IMR-90 (cell line): ENCODE measurements at regions not wholly inside any gene's neighbourhood (a gene's known extent, or its start where the extent isn't known, plus 50 kb on each side); places are given as distances from the start of the nearest gene placed in this dataset.

Experiments used
- ATAC-seq: fragments of 200-7000 bp; cut with Tn5 transposase; 2 replicates; pipeline ENCODE4 v1.9.1; 2020; ENCODE audit warnings: low read depth, mild to moderate bottlenecking, moderate library complexity
- BruUV-seq: library from RNA; stranded (reverse); fragments of 400-500 nt; replicated peaks from 2 replicates; lab custom pipeline; 2021; lab: Mats Ljungman, UMichigan
- CTCF ChIA-PET: fragments of 300-600 bp; formaldehyde crosslinking; extraction: SDS; loops from one replicate; lab custom pipeline; 2021; ENCODE audit warnings: antibody characterized with exemption; lab: Yijun Ruan, JAX
- POLR2A ChIA-PET: fragments of 300-600 bp; sonication (Branson Sonifier 250); formaldehyde crosslinking; loops from one replicate; lab custom pipeline; 2022; ENCODE audit warnings: antibody characterized with exemption; ENCODE audit not compliant: unreplicated experiment; lab: Charles Lee
- DNase-seq: peaks from one replicate; pipeline ENCODE4 v3.0.0; 2013
- H2AFZ ChIP-seq: replicated peaks from 2 replicates; pipeline ENCODE3; 2013; ENCODE audit warnings: low read length, mild to moderate bottlenecking; ENCODE audit not compliant: poor library complexity
- H2AK5ac ChIP-seq: 2 replicates; pipeline ENCODE4 v1.6.1; 2013; ENCODE audit warnings: low read depth, low read length, inconsistent platforms
- H2AK9ac ChIP-seq: replicated peaks from 2 replicates; pipeline ENCODE3; 2013; ENCODE audit warnings: mild to moderate bottlenecking, low read depth, low read length, moderate library complexity; ENCODE audit not compliant: poor library complexity
- H2BK120ac ChIP-seq: 2 replicates; pipeline ENCODE4 v1.6.1; 2013; ENCODE audit warnings: low read depth, low read length, inconsistent platforms
- H2BK15ac ChIP-seq: 3 replicates; pipeline ENCODE4 v1.6.1; 2013; ENCODE audit warnings: low read depth, low read length, inconsistent platforms
- H2BK20ac ChIP-seq: 2 replicates; pipeline ENCODE4 v1.6.1; 2013; ENCODE audit warnings: low read depth, mild to moderate bottlenecking, inconsistent platforms, low read length, moderate library complexity
- H2BK5ac ChIP-seq: 2 replicates; pipeline ENCODE4 v1.6.1; 2013; ENCODE audit warnings: mild to moderate bottlenecking, low read depth, low read length, inconsistent platforms; ENCODE audit not compliant: poor library complexity, severe bottlenecking
- H3K14ac ChIP-seq: replicated peaks from 2 replicates; pipeline ENCODE4 v1.6.1; 2013; ENCODE audit warnings: low read depth, low read length, inconsistent platforms
- H3K18ac ChIP-seq: 2 replicates; pipeline ENCODE4 v1.6.1; 2013; ENCODE audit warnings: low read depth, low read length, control low read depth
- H3K23ac ChIP-seq: 2 replicates; pipeline ENCODE4 v1.6.1; 2013; ENCODE audit warnings: low read depth, low read length, inconsistent platforms
- H3K27ac ChIP-seq: 2 replicates; pipeline ENCODE4 v1.5.1; 2013; ENCODE audit warnings: mild to moderate bottlenecking, control low read depth, low read length; ENCODE audit not compliant: insufficient read depth
- H3K27me3 ChIP-seq: 2 replicates; pipeline ENCODE4 v1.6.1; 2013; ENCODE audit warnings: low read length; ENCODE audit not compliant: control insufficient read depth, insufficient read depth
- H3K36me3 ChIP-seq: 2 replicates; pipeline ENCODE4 v1.6.1; 2013; ENCODE audit warnings: low read length, mixed read lengths; ENCODE audit not compliant: control insufficient read depth, insufficient read depth
- H3K4ac ChIP-seq: 2 replicates; pipeline ENCODE4 v1.6.1; 2013; ENCODE audit warnings: low read depth, low read length, inconsistent platforms
- H3K4me1 ChIP-seq: 2 replicates; pipeline ENCODE4 v1.6.1; 2013; ENCODE audit warnings: low read length, mixed read lengths; ENCODE audit not compliant: control insufficient read depth, insufficient read depth
- H3K4me2 ChIP-seq: 2 replicates; pipeline ENCODE4 v1.6.1; 2013; ENCODE audit warnings: low read depth, mild to moderate bottlenecking, control low read depth, low read length, moderate library complexity
- H3K4me3 ChIP-seq: 2 replicates; pipeline ENCODE4 v1.5.1; 2013; ENCODE audit warnings: low read depth, mild to moderate bottlenecking, control low read depth, low read length, moderate library complexity; ENCODE audit not compliant: insufficient read depth
- H3K56ac ChIP-seq: 2 replicates; pipeline ENCODE4 v1.6.1; 2013; ENCODE audit warnings: low read length, inconsistent platforms; ENCODE audit not compliant: insufficient read depth; ENCODE audit errors: extremely low read depth
- H3K79me1 ChIP-seq, 2 experiments: 2 replicates each; pipeline ENCODE4 v1.6.1; 2013; ENCODE audit warnings: low read length in 2 of 2, inconsistent platforms in 1 of 2, low read depth in 1 of 2
- H3K9ac ChIP-seq: 2 replicates; pipeline ENCODE4 v1.6.1; 2013; ENCODE audit warnings: low read depth, low read length, control low read depth
- H3K9me1 ChIP-seq: 2 replicates; pipeline ENCODE4 v1.6.1; 2013; ENCODE audit warnings: low read length, inconsistent platforms; ENCODE audit not compliant: insufficient read depth
- H3K9me3 ChIP-seq: 2 replicates; pipeline ENCODE4 v1.6.1; 2013; ENCODE audit warnings: low read length; ENCODE audit not compliant: control insufficient read depth, insufficient read depth
- H4K20me1 ChIP-seq: 2 replicates; pipeline ENCODE4 v1.6.1; 2013; ENCODE audit warnings: low read length, inconsistent platforms; ENCODE audit not compliant: insufficient read depth
- H4K5ac ChIP-seq: 2 replicates; pipeline ENCODE4 v1.6.1; 2013; ENCODE audit warnings: mild to moderate bottlenecking, low read depth, low read length, control low read depth
- H4K8ac ChIP-seq, 2 experiments: 2 replicates each; pipeline ENCODE4 v1.6.1; 2013; ENCODE audit warnings: low read depth in 2 of 2, low read length in 2 of 2, control low read depth in 1 of 2, inconsistent platforms in 1 of 2
- H4K91ac ChIP-seq: 2 replicates; pipeline ENCODE4 v1.6.1; 2013; ENCODE audit warnings: low read depth, low read length, inconsistent platforms; ENCODE audit not compliant: insufficient read depth
- BHLHE40 ChIP-seq: fragments of 150-350 bp; IDR thresholded peaks from 2 replicates; pipeline ENCODE4 v1.6.1; 2016; ENCODE audit warnings: mild to moderate bottlenecking, low read depth, low read length
- CEBPB ChIP-seq: IDR thresholded peaks from 2 replicates; pipeline ENCODE4 v1.6.1; 2012; ENCODE audit warnings: low read depth, low read length, improper control_type of control experiment
- CHD1 ChIP-seq: IDR thresholded peaks from 2 replicates; pipeline ENCODE4 v1.6.1; 2012; ENCODE audit warnings: low read depth, low read length, improper control_type of control experiment
- FOS ChIP-seq: fragments of 150-350 bp; IDR thresholded peaks from 2 replicates; pipeline ENCODE4 v1.6.1; 2016; ENCODE audit warnings: low read depth, low read length
- MXI1 ChIP-seq: IDR thresholded peaks from 2 replicates; pipeline ENCODE4 v1.6.1; 2012; ENCODE audit warnings: low read depth, mild to moderate bottlenecking, low read length, moderate library complexity, borderline replicate concordance
- RAD21 ChIP-seq: IDR thresholded peaks from 2 replicates; pipeline ENCODE4 v1.6.1; 2012; ENCODE audit warnings: low read length, improper control_type of control experiment
- RFX5 ChIP-seq: IDR thresholded peaks from 2 replicates; pipeline ENCODE4 v1.8.0; 2012; ENCODE audit warnings: low read depth, mild to moderate bottlenecking, low read length, moderate library complexity
- SMC3 ChIP-seq: fragments of 150-350 bp; IDR thresholded peaks from 2 replicates; pipeline ENCODE4 v1.6.1; 2016; ENCODE audit warnings: low read depth, mild to moderate bottlenecking, antibody characterized with exemption, low read length, moderate library complexity
- WGBS, 2 experiments: methylation state at CpG; one replicate each; pipeline versions ENCODE4 v1.1.5 to v1.1.7; 2013; ENCODE audit warnings: missing lambda C conversion rate in 2 of 2; ENCODE audit not compliant: insufficient read length in 1 of 2; ENCODE audit errors: extremely low coverage in 2 of 2; 5-methylcytosine and 5-hydroxymethylcytosine counted together
- dilution Hi-C: fragments of 300-500 bp; cut with HindIII; formaldehyde crosslinking; loops from one replicate; pipeline ENCODE4 v1.14.3; 2018; ENCODE audit warnings: low sequenced_read_pairs; ENCODE audit not compliant: unreplicated experiment
- in situ Hi-C: fragments of 300-500 bp; cut with MboI; formaldehyde crosslinking; loops from 3 replicates; pipeline ENCODE4 v1.14.3; 2019; ENCODE audit warnings: low sequenced_read_pairs, inconsistent platforms, mixed read lengths
- intact Hi-C: fragments of 100-400 bp; cut with micrococcal nuclease; formaldehyde crosslinking; loops from 2 replicates; pipeline ENCODE4 v1.10.0; 2022
- TF ChIP-seq, protein P1 (sequence below): fragments of 150-350 bp; IDR thresholded peaks from 2 replicates; pipeline ENCODE4 v1.6.1; 2016; ENCODE audit warnings: low read depth, mild to moderate bottlenecking, low read length, moderate library complexity, borderline replicate concordance
- TF ChIP-seq, protein P2 (sequence below): fragments of 150-350 bp; IDR thresholded peaks from 2 replicates; pipeline ENCODE4 v1.6.1; 2017; ENCODE audit warnings: mild to moderate bottlenecking, antibody characterized with exemption, low read length, low read depth
- TF ChIP-seq, protein P3 (sequence below): conservative IDR thresholded peaks from 2 replicates; pipeline ENCODE4 v1.5.1; 2012; ENCODE audit warnings: mild to moderate bottlenecking, low read depth, low read length, improper control_type of control experiment

DNA sequence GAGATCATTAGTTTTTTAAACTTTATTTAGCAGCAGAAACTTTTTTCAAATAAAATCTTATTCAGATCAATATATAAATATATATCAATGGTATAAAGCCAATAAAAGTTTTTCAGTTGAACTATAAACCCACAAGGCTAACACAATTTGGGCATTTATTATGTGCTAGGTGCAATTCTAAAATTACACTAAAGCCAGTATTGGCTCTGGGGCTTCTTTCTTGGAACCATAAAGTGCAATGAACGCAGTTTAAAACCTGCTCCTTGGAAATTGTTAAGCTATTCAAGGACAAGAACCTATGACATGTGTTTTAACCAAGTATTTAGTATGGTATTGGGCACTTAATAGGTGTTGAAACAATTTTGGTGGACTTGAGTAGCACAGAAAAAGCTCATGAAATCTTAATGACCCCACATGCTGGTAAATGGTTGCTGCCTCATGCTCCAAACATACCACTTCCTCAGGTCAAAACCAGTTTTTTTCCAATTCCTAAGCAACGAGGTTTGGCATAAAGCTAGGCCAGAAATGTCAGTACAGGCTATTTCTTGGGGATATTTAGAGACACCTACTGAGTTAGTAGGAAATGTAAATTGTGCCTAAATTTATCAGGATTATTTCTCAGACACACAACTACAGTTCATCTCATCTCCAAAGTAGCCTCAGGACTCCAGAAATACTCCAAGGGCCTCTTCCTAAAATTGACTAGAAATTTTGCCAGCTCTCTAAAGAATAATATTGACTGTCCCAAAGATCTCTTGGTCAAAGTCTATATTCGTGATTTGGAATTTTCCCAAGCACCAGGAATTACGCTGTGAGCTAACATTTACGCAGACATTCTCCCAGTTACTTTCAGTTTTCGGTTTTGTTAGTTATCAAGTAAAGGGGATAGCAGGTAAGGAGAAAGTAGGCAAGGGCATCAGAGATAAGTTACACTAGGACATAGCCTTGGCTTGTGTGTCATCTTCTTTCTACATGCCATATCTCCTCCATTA is 90.9 kb upstream of the LGSN start:
- dilution Hi-C loops = no loop called here
- no peak overlapping the region for H3K27ac ChIP-seq
- WGBS, 2 experiments = 17% methylated on average over 1 of the region's 6 CpGs; no CpG with 5 or more reads in 1 of the 2 experiments
- ATAC-seq (no peak), DNase-seq (no peak)
- CTCF ChIA-PET = interaction anchor here (1.5 kb wide), 1 partner anchor 12 kb away, joined by 3 read pairs; no protein-coding TSS in a partner anchor
- H3K9ac ChIP-seq = no peak overlapping the region
- H4K91ac ChIP-seq = no peak overlapping the region
- no peak overlapping the region for H2BK20ac ChIP-seq
- no peaks in the 10 kb centered on the region for H4K20me1 ChIP-seq
- no peak overlapping the region for H4K5ac ChIP-seq
- H2AK9ac ChIP-seq = no peak overlapping the region
- no peak overlapping the region for H3K18ac ChIP-seq
- H3K36me3 ChIP-seq = no peaks in the 10 kb centered on the region
- H2AFZ ChIP-seq = no peak overlapping the region
- TF ChIP-seq RAD21 (no peak), CEBPB (no peak), MXI1 (no peak), CHD1 (no peak), RFX5 (no peak), SMC3 (no peak), BHLHE40 (no peak), FOS (no peak)
- TF ChIP-seq, protein P1, sequence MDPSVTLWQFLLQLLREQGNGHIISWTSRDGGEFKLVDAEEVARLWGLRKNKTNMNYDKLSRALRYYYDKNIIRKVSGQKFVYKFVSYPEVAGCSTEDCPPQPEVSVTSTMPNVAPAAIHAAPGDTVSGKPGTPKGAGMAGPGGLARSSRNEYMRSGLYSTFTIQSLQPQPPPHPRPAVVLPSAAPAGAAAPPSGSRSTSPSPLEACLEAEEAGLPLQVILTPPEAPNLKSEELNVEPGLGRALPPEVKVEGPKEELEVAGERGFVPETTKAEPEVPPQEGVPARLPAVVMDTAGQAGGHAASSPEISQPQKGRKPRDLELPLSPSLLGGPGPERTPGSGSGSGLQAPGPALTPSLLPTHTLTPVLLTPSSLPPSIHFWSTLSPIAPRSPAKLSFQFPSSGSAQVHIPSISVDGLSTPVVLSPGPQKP = no peak
- TF ChIP-seq, protein P2, sequence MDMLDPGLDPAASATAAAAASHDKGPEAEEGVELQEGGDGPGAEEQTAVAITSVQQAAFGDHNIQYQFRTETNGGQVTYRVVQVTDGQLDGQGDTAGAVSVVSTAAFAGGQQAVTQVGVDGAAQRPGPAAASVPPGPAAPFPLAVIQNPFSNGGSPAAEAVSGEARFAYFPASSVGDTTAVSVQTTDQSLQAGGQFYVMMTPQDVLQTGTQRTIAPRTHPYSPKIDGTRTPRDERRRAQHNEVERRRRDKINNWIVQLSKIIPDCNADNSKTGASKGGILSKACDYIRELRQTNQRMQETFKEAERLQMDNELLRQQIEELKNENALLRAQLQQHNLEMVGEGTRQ = no peak
- TF ChIP-seq, protein P3, sequence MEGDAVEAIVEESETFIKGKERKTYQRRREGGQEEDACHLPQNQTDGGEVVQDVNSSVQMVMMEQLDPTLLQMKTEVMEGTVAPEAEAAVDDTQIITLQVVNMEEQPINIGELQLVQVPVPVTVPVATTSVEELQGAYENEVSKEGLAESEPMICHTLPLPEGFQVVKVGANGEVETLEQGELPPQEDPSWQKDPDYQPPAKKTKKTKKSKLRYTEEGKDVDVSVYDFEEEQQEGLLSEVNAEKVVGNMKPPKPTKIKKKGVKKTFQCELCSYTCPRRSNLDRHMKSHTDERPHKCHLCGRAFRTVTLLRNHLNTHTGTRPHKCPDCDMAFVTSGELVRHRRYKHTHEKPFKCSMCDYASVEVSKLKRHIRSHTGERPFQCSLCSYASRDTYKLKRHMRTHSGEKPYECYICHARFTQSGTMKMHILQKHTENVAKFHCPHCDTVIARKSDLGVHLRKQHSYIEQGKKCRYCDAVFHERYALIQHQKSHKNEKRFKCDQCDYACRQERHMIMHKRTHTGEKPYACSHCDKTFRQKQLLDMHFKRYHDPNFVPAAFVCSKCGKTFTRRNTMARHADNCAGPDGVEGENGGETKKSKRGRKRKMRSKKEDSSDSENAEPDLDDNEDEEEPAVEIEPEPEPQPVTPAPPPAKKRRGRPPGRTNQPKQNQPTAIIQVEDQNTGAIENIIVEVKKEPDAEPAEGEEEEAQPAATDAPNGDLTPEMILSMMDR = no peak
- no peak overlapping the region for H3K23ac ChIP-seq
- H3K4ac ChIP-seq = no peak overlapping the region
- H3K27me3 ChIP-seq = no peaks in the 10 kb centered on the region
- no peak overlapping the region for H2AK5ac ChIP-seq
- H3K56ac ChIP-seq = no peak overlapping the region
- no peak overlapping the region for H3K4me3 ChIP-seq
- POLR2A ChIA-PET = no interaction called here
- H3K9me3 ChIP-seq = no peaks in the 10 kb centered on the region
- in situ Hi-C loops = no loop called here
- H2BK120ac ChIP-seq = no peak overlapping the region
- no peak overlapping the region for H4K8ac ChIP-seq
- H3K9me1 ChIP-seq = no peaks in the 10 kb centered on the region
- intact Hi-C loops = no loop called here
- H3K14ac ChIP-seq = no peak overlapping the region
- no TSS peak for BruUV-seq
- H2BK15ac ChIP-seq = no peak overlapping the region
- H3K4me1 ChIP-seq = no peaks in the 10 kb centered on the region
- H3K4me2 ChIP-seq = no peak overlapping the region
- H2BK5ac ChIP-seq = no peak overlapping the region
- no peaks in the 10 kb centered on the region for H3K79me1 ChIP-seq
